SK-N-MC (cell line): ENCODE measurements at regions not wholly inside any gene's neighbourhood (a gene's known extent, or its start where the extent isn't known, plus 50 kb on each side); places are given as distances from the start of the nearest gene placed in this dataset.

Experiments
- DNase-seq: peaks from one replicate; pipeline ENCODE4 v3.0.0-alpha.2; 2011; ENCODE audit warnings: low read depth, low spot score
- H3K27ac ChIP-seq: fragments of 200-600 bp; sonication (generic); 2 replicates; pipeline ENCODE4 v1.5.1; 2016; ENCODE audit warnings: mixed run types
- H3K36me3 ChIP-seq: fragments of 200-600 bp; sonication (generic); 2 replicates; pipeline ENCODE4 v1.6.1; 2017; ENCODE audit warnings: antibody characterized with exemption, low read length, mixed read lengths; ENCODE audit not compliant: insufficient read depth
- H3K4me3 ChIP-seq: fragments of 200-600 bp; sonication (generic); 2 replicates; pipeline ENCODE4 v1.5.1; 2016
- H3K9ac ChIP-seq: fragments of 200-600 bp; sonication (generic); 2 replicates; pipeline ENCODE4 v1.8.0; 2017; ENCODE audit warnings: mixed run types, mixed read lengths; ENCODE audit not compliant: insufficient read length
- H3K9me3 ChIP-seq: fragments of 200-600 bp; sonication (generic); 2 replicates; pipeline ENCODE4 v1.6.1; 2017; ENCODE audit warnings: low read depth, mild to moderate bottlenecking, antibody characterized with exemption, low read length, moderate library complexity, mixed read lengths
- EZH2 ChIP-seq: fragments of 200-600 bp; sonication (generic); IDR thresholded peaks from one replicate; pipeline ENCODE4 v1.6.1; 2017; ENCODE audit warnings: antibody characterized with exemption
- FOXP2 ChIP-seq: optimal IDR thresholded peaks from 2 replicates; pipeline ENCODE3; 2011; ENCODE audit warnings: mild to moderate bottlenecking, moderate library complexity; ENCODE audit not compliant: insufficient read depth; ENCODE audit errors: extremely low read length, control extremely low read depth
- POLR2AphosphoS5 ChIP-seq: IDR thresholded peaks from 2 replicates; pipeline ENCODE4 v1.6.1; 2012; ENCODE audit warnings: mild to moderate bottlenecking, low read depth, low read length, borderline replicate concordance

DNA sequence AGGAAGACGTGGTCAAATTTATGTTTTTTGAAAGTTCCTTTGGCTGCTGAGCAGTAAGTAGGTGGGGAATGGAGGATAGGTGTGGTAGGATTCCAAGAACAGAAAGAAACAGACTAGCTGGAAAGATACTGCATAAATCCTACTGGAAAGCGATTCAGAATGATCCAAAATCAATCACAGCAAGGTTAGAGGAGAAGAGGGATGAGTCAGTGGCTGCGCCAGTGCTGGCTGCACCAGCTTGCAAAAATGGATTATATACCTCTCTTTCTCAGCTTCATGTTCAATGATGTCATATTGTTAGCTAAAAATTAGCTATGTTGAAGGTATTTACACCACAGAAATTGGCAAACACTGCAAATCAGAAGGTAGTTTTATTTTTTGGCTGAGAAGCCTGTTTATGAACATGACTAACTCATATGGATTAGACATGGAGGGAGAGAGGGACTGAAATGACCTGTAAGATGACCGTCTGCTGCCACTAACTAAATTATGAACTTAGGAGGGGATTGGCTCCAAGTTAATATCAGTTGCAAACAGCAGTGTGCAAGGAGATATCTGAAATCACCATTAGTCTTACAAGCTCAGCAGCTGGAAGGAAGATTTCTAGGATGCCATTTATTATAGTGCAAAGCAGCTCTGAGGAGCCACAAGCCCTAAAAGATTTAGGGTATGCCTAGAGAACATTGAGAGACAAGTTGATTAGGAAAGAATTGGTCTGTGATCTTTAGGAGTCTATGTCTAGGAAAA, 405.3 kb downstream of the MID1IP1 start:
- Histone ChIP-seq H3K9me3 (no peaks in the 10 kb centered on the region), H3K4me3 (no peak overlapping the region)
- TF ChIP-seq POLR2AphosphoS5: no peak
- TF ChIP-seq FOXP2: no peak
- TF ChIP-seq EZH2: no peak

DNA sequence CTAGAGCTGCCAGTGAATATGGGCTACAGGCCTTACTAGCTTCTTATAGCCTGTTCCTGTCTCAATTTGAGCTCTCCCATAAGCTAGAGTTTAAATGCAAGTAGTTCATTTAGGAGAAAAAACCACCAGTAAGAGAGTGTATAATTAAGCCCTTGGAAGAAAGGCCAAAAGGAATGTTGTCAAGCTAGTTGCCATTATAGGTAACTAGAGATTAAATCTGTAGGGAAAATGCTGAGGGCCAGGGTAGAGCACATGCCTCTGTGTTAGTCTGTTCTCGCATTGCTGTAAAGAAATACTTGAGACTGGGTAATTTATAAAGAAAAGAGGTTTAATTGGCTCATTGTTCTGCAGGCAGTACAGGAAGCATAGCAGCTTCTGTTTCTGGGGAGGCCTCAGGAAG, 410.2 kb downstream of the MID1IP1 start:
- no peak for DNase-seq
- TF ChIP-seq FOXP2 (no peak), EZH2 (no peak), POLR2AphosphoS5 (no peak)
- Histone ChIP-seq H3K9me3 (no peaks in the 10 kb centered on the region), H3K36me3 (no peaks in the 10 kb centered on the region), H3K4me3 (no peak overlapping the region), H3K9ac (no peak overlapping the region), H3K27ac (no peak overlapping the region)

More for the DNA sequence above, 405.3 kb downstream of the MID1IP1 start:
- no peak overlapping the region for H3K27ac ChIP-seq
- DNase-seq: no peak
- H3K9ac ChIP-seq: no peak overlapping the region
- H3K36me3 ChIP-seq: no peaks in the 10 kb centered on the region

DNA sequence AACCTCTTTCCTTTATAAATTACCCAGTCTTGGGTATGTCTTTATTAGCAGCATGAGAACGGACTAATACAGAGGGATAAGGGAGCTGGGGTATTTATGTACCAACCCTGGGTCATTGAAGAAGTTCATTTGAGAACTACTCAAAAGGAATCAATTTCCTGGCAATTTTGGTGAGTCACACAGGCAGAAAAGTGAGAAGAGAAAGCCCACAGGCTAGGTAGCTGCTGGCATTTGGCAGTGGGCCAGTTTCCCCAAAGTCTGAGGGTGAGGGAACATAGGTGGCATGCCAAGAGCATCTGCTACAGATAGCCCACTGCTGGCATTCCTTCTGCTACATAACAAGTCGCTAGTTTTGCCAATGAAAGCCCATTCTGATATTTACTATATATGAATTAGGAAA, 411.2 kb downstream of the MID1IP1 start:
- no peak overlapping the region for H3K9ac ChIP-seq
- TF ChIP-seq POLR2AphosphoS5: no peak
- no peak for TF ChIP-seq FOXP2
- no peak for TF ChIP-seq EZH2
- no peak overlapping the region for H3K4me3 ChIP-seq
- H3K9me3 ChIP-seq: no peaks in the 10 kb centered on the region
- no peak overlapping the region for H3K27ac ChIP-seq
- H3K36me3 ChIP-seq: no peaks in the 10 kb centered on the region
- no peak for DNase-seq

DNA sequence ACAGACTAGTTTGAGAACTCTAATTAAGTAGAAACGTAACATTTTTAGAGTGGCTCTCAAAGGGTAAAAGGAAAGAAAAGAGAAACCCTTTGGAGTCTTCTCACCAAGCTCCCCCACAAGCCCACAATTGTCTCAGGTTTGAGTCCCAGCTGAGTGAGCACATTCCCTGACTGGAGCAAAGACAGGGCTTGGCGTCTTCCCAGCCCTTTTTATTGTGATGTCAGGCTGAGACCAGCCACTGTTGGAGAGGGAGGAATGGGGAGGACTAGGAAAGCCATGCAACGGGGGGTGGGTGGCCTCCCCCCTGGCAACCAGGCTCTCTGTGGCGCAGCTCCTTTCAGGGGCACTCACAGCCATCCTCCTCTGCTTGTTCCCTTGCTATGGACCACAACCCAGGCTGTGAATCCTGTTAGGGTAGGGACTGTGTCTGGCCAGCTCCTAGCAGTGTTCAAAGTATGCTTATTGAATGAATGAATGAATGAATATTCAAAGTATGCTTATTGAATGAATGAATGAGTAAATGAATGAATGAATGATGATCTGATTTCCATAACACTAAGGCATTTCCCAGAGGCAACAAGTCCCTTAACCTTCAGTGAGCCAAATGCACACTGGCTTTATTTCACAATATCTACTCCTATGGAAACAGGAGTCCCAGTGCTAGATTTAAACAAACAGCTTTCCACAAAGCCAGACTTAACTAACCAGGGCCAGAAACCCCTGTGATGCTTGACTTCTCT, 413.3 kb downstream of the MID1IP1 start:
- Histone ChIP-seq H3K4me3 (no peak overlapping the region), H3K36me3 (no peaks in the 10 kb centered on the region), H3K9me3 (no peaks in the 10 kb centered on the region), H3K27ac (no peak overlapping the region), H3K9ac (no peak overlapping the region)
- no peak for DNase-seq
- TF ChIP-seq FOXP2 (no peak), POLR2AphosphoS5 (no peak), EZH2 (no peak)

DNA sequence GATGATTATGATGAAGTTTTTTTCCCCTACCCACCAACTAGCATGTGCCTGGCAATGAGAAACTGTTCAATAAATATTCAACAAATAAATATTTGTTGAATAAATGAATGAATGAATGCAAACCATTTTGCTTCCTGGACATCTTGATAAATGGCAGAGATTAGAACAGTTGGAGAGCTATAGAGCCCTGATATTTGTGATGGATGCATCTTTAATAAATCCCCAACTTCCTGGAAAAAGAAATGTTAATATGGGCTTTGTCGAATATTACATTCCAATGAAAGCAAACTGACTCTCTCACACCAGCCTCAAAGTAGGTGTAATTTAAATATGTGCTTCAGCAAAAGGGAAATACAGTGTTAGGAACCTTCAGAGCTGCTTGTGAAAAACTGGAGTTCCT, 419.7 kb downstream of the MID1IP1 start:
- TF ChIP-seq POLR2AphosphoS5 (no peak), EZH2 (no peak), FOXP2 (no peak)
- no peaks in the 10 kb centered on the region for H3K36me3 ChIP-seq
- H3K9me3 ChIP-seq: no peaks in the 10 kb centered on the region
- H3K27ac ChIP-seq: no peak overlapping the region
- H3K4me3 ChIP-seq: no peak overlapping the region
- H3K9ac ChIP-seq: no peak overlapping the region
- DNase-seq: no peak

DNA sequence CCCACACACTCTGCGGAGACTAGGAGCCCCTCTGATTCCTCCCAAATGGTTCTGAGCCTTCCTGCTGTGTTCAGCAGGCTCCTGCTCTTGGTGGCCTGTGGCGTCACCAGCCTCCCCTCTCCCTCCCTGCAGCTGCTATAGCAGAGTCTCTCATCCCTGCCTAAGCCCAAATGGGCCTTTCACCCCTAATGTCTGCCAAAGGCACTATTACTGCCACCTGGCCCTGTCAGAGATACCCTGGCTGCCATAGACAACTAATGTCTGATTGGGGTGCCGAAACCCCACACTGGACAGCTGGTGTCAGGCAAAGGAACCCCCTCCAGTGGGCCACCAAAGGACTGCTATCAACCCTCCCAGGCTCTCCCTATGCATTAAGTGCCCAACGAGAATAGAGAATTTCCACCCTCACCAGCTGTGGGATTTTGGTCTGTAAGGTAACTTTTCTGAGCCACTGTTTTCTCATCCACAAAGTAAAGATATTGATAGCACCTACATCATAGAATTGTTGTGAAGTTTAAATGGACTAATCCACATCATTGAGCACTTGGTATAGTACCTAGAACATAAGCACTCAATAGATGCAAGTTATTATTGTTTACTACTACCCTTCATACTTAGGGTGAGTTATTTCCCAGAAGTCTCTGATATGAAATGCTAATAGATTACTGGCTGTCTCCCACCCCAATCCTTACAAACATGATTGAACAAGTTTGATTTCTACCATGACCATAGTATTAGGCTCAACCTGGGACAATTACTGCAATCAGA, 421.3 kb downstream of the MID1IP1 start:
- no peak overlapping the region for H3K4me3 ChIP-seq
- H3K36me3 ChIP-seq: no peaks in the 10 kb centered on the region
- no peak for DNase-seq
- no peak overlapping the region for H3K27ac ChIP-seq
- TF ChIP-seq EZH2: no peak
- TF ChIP-seq POLR2AphosphoS5: no peak
- TF ChIP-seq FOXP2: no peak
- H3K9me3 ChIP-seq: no peaks in the 10 kb centered on the region
- H3K9ac ChIP-seq: no peak overlapping the region

DNA sequence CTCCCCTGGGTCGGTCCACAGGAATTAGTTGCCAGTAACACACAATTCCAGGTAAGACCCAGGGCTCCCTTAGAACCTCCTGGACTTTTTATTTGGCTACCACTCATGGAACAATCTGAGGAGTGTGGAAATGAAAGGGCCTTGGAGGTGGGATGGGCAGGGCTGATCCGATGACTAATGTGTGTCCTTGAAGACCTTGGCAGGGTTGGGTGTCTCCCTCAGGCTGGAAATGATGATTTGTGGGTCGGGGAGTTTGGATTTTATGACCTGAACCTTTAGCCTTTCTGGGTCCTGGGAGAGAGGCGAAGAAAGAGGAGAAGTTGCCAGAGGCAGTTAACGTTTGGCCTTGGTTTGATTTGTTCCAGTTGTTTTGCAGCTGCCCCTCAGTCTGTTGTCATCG, 425.0 kb downstream of the MID1IP1 start:
- no peak overlapping the region for H3K4me3 ChIP-seq
- no peak for TF ChIP-seq POLR2AphosphoS5
- no peak for TF ChIP-seq FOXP2
- no peak for TF ChIP-seq EZH2
- no peak overlapping the region for H3K9ac ChIP-seq
- no peaks in the 10 kb centered on the region for H3K36me3 ChIP-seq
- H3K9me3 ChIP-seq: no peaks in the 10 kb centered on the region
- no peak for DNase-seq
- H3K27ac ChIP-seq: no peak overlapping the region

DNA sequence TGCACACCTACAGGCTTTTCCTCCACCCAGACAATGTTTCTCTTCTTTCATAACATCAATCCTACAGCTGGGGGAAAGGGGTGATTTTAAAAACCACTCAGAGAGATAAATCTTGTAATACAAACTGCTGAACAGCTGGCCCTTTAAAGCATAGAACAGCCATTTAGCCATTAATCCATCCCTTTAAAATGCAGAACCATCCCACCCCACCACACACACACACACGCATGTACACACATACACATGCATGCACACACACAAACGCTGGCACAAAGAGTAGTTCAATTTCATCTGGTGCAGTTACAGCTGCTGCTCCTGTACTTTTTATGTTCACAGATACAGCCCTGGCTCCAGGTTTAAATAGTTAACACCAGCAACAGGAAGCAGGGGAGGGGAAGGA, 426.1 kb downstream of the MID1IP1 start:
- Histone ChIP-seq H3K9ac (no peak overlapping the region), H3K27ac (no peak overlapping the region), H3K36me3 (no peaks in the 10 kb centered on the region), H3K9me3 (no peaks in the 10 kb centered on the region), H3K4me3 (no peak overlapping the region)
- TF ChIP-seq POLR2AphosphoS5 (no peak), EZH2 (no peak), FOXP2 (no peak)
- no peak for DNase-seq
